ENCODE measurements at regions not wholly inside any gene's neighbourhood (a gene's known extent, or its start where the extent isn't known, plus 50 kb on each side); places are given as distances from the start of the nearest gene placed in this dataset.

DNA sequence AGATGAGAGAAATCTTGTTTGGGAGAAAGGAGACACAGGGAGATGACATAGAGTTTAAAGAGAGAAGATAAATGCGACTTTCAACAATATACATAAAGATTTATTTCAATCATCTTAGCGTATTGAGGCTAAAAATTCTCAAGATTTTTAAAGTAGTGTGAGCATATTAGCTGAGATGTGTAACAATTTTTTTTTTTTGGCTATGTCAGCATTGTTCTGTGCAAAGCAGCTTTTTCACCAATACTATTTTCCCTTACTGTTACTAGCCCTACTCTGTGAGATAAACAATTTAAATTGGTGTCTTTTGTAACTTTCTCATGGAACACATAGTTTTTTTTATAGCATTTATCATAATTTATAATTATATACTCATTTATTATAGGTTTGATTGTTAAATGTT is 185.2 kb upstream of the ZNF385D start:
- TF ChIP-seq, protein P1, sequence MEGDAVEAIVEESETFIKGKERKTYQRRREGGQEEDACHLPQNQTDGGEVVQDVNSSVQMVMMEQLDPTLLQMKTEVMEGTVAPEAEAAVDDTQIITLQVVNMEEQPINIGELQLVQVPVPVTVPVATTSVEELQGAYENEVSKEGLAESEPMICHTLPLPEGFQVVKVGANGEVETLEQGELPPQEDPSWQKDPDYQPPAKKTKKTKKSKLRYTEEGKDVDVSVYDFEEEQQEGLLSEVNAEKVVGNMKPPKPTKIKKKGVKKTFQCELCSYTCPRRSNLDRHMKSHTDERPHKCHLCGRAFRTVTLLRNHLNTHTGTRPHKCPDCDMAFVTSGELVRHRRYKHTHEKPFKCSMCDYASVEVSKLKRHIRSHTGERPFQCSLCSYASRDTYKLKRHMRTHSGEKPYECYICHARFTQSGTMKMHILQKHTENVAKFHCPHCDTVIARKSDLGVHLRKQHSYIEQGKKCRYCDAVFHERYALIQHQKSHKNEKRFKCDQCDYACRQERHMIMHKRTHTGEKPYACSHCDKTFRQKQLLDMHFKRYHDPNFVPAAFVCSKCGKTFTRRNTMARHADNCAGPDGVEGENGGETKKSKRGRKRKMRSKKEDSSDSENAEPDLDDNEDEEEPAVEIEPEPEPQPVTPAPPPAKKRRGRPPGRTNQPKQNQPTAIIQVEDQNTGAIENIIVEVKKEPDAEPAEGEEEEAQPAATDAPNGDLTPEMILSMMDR (IDR thresholded peaks at IDR 0.05), result no peak
- TF ChIP-seq, protein P2, sequence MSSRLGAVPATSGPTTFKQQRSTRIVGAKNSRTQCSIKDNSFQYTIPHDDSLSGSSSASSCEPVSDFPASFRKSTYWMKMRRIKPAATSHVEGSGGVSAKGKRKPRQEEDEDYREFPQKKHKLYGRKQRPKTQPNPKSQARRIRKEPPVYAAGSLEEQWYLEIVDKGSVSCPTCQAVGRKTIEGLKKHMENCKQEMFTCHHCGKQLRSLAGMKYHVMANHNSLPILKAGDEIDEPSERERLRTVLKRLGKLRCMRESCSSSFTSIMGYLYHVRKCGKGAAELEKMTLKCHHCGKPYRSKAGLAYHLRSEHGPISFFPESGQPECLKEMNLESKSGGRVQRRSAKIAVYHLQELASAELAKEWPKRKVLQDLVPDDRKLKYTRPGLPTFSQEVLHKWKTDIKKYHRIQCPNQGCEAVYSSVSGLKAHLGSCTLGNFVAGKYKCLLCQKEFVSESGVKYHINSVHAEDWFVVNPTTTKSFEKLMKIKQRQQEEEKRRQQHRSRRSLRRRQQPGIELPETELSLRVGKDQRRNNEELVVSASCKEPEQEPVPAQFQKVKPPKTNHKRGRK (CRISPR knock-in tag; IDR thresholded peaks at IDR 0.05; ENCODE audit: borderline replicate concordance), result no peak
- TF ChIP-seq, protein P3, sequence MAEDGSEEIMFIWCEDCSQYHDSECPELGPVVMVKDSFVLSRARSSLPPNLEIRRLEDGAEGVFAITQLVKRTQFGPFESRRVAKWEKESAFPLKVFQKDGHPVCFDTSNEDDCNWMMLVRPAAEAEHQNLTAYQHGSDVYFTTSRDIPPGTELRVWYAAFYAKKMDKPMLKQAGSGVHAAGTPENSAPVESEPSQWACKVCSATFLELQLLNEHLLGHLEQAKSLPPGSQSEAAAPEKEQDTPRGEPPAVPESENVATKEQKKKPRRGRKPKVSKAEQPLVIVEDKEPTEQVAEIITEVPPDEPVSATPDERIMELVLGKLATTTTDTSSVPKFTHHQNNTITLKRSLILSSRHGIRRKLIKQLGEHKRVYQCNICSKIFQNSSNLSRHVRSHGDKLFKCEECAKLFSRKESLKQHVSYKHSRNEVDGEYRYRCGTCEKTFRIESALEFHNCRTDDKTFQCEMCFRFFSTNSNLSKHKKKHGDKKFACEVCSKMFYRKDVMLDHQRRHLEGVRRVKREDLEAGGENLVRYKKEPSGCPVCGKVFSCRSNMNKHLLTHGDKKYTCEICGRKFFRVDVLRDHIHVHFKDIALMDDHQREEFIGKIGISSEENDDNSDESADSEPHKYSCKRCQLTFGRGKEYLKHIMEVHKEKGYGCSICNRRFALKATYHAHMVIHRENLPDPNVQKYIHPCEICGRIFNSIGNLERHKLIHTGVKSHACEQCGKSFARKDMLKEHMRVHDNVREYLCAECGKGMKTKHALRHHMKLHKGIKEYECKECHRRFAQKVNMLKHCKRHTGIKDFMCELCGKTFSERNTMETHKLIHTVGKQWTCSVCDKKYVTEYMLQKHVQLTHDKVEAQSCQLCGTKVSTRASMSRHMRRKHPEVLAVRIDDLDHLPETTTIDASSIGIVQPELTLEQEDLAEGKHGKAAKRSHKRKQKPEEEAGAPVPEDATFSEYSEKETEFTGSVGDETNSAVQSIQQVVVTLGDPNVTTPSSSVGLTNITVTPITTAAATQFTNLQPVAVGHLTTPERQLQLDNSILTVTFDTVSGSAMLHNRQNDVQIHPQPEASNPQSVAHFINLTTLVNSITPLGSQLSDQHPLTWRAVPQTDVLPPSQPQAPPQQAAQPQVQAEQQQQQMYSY (CRISPR knock-in tag; IDR thresholded peaks at IDR 0.05), result no peak
- TF ChIP-seq JAZF1 (CRISPR knock-in tag; IDR thresholded peaks at IDR 0.05) (no peak), NFYB (CRISPR knock-in tag; conservative IDR thresholded peaks at IDR 0.05; ENCODE audit: low read depth) (no peak), RELA (CRISPR knock-in tag; IDR thresholded peaks at IDR 0.05; ENCODE audit: borderline replicate concordance) (no peak), ESRRA (CRISPR knock-in tag; IDR thresholded peaks at IDR 0.05; ENCODE audit: borderline replicate concordance) (no peak), TP53 (CRISPR knock-in tag; IDR thresholded peaks at IDR 0.05) (no peak), CREB1 (CRISPR knock-in tag; IDR thresholded peaks at IDR 0.05) (no peak), GABPB1 (CRISPR knock-in tag; IDR thresholded peaks at IDR 0.05) (no peak), FOXJ3 (CRISPR knock-in tag; IDR thresholded peaks at IDR 0.05; ENCODE audit: borderline replicate concordance) (no peak), IRF2 (CRISPR knock-in tag; IDR thresholded peaks at IDR 0.05; ENCODE audit: borderline replicate concordance, low read depth) (no peak), FOXP4 (CRISPR knock-in tag; IDR thresholded peaks at IDR 0.05) (no peak)

Measured in WTC11 (cell line).